Cardiac fibroblast (primary cell): ENCODE measurements at regions not wholly inside any gene's neighbourhood (a gene's known extent, or its start where the extent isn't known, plus 50 kb on each side); places are given as distances from the start of the nearest gene placed in this dataset.
"Not testable (repeated sequence)": the region's sequence is repeated elsewhere in the genome, so short reads cannot be mapped to it uniquely, and the experiment has no call there.

ENCODE experiments used
- DNase-seq, 2 donors: peaks; one replicate each; pipeline versions ENCODE4 v3.0.0 to v3.0.0-alpha.2; 2010; ENCODE audit warnings: low read depth in 2 of 2
- H3K4me3 ChIP-seq, 2 donors: replicated peaks in 1 of 2; 1 replicate in 1 of 2; 2 replicates in 1 of 2; pipeline ENCODE4 v1.5.1; 2011; ENCODE audit warnings: low read depth in 2 of 2, low read length in 2 of 2, mild to moderate bottlenecking in 2 of 2, moderate library complexity in 1 of 2
- CTCF ChIP-seq: IDR thresholded peaks from one replicate; pipeline ENCODE4 v1.5.1; 2011; ENCODE audit warnings: low read depth, mild to moderate bottlenecking, low read length, inconsistent platforms

- no peak for TF ChIP-seq CTCF
- no peak overlapping the region for H3K4me3 ChIP-seq
- no peak for DNase-seq
Observed at GRCh38 chr1:112143871-112144441, 154.5 kb upstream of the KCND3 start.

DNA sequence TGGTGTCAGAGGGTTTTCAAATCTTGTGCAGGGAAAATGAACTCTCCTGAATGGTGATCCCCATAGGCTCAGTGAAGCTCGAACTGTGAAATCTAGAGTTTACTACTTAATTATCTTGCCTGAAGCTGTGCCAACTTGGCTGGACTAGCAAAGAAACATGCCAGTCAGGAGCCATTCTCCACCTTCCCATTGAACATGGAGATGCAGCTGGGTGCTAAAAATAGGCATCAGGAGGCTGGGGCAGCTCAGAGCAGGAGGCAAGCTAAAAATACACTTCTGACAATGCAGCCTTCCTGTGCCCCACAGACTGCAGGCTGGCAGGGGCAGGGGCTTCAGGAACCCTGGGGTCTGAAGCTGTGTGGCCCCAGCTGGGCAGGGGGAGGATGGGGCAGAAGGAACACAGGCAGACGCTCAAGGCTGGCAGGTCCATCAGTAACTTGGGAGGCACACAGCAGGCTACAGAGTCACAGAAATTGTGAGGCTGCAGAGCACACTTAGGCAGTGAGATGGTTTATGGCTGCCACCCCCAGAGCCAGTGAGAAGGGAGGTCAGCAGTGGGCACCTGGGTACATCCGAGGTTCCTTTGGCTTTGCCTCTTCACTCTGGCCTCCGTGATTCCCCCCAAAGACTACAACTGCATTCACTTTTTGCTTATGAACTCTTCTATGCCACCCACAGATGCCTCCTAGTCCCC, 155.4 kb upstream of the KCND3 start:
- no peak overlapping the region for H3K4me3 ChIP-seq
- no peak for DNase-seq
- TF ChIP-seq CTCF = no peak

DNA sequence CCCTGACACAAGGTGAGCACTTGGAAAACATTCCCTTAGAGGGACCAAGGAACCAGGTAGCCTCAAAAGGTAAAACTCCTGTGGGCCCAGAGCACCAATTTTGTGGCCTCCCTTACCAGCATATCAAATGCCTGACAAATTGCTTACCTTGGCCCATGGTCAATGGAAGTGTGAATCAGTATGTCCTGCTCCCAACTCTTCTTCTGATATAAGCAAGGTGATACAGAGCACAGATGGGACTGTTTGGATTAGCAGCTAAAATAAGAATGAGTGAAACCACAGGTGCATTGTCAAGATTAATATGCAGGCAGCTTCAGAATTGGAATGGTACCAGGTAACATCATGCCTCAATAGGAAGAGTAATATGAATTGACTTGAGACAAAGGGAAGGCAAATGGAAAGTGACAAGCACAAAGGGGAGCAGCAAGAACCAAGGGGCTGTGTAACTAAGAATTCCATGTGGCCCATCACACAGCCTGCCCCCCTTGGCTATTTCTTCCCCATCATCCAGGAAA, 156.8 kb upstream of the KCND3 start:
- no peak overlapping the region for H3K4me3 ChIP-seq
- TF ChIP-seq CTCF = no peak
- no peak for DNase-seq

DNA sequence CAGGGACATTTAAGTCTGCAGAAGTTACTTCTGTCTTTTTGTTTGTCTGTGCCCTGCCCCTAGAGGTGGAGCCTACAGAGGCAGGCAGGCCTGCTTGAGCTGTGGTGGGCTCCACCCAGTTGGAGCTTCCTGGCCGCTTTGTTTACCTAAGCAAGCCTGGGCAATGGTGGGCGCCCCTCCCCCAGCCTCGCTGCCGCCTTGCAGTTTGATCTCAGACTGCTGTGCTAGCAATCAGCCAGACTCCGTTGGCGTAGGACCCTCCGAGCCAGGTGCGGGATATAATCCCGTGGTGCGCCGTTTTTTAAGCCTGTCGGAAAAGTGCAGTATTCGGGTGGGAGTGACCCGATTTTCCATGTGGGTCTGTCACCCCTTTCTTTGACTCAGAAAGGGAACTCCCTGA, 170.7 kb upstream of the KCND3 start:
- not testable (repeated sequence) for DNase-seq, H3K4me3 ChIP-seq

- TF ChIP-seq CTCF = no peak
- H3K4me3 ChIP-seq = no peak overlapping the region
- no peak for DNase-seq
Observed at GRCh38 chr1:112165375-112165774, 175.9 kb upstream of the KCND3 start.

DNA sequence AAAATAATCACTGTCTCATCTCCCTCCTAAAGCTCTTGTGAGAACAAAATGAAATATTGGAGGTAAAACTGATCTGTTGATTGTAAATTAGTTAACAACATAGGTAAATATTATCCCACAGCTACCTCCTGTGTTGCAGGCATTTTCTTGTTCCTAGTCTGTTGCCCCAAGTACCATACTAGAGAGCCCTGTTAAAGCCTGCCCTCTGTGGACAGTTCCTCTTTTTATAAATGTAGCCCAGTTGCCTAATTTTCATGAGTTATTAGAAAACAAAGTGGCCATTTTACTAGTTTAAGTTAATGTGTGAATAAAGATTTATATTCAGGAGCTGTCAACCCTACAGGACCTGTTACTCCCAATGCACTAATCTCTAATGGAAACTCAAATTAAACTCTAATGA, 180.0 kb upstream of the KCND3 start:
- DNase-seq = no peak
- no peak overlapping the region for H3K4me3 ChIP-seq
- TF ChIP-seq CTCF = no peak

GRCh38 chr1:112172294-112172882, 182.9 kb upstream of the KCND3 start:
- no peak for TF ChIP-seq CTCF
- peak; percentile 69 to 70 for DNase-seq
- no peak overlapping the region for H3K4me3 ChIP-seq
